Activated CD4-positive, alpha-beta memory T cell treated with anti-CD3 and anti-CD28 coated beads for 36 hours (primary cell): ENCODE measurements at regions not wholly inside any gene's neighbourhood (a gene's known extent, or its start where the extent isn't known, plus 50 kb on each side); places are given as distances from the start of the nearest gene placed in this dataset.

Source experiments
- CTCF ChIA-PET: fragments of 350-600 bp; sonication (Branson Sonifier 250); formaldehyde crosslinking; loops from one replicate; lab custom pipeline; 2021; ENCODE audit warnings: antibody characterized with exemption, inconsistent platforms; lab: Charles Lee
- POLR2A ChIA-PET: fragments of 350-600 bp; sonication (Branson Sonifier 250); formaldehyde crosslinking; loops from one replicate; lab custom pipeline; 2021; ENCODE audit warnings: antibody characterized with exemption; lab: Charles Lee
- DNase-seq: peaks from one replicate; pipeline ENCODE4 v3.0.0-alpha.2; 2020
- H3K27ac Mint-ChIP-seq: one replicate; pipeline ENCODE4 v1.8.0; 2021; ENCODE audit warnings: mixed read lengths
- H3K27me3 Mint-ChIP-seq: one replicate; pipeline ENCODE4 v1.8.0; 2021; ENCODE audit warnings: mixed read lengths
- H3K36me3 Mint-ChIP-seq: one replicate; pipeline ENCODE4 v1.8.0; 2021; ENCODE audit warnings: mixed read lengths
- H3K4me1 Mint-ChIP-seq: one replicate; pipeline ENCODE4 v1.8.0; 2021; ENCODE audit warnings: low read depth, mixed read lengths
- H3K4me3 Mint-ChIP-seq: one replicate; pipeline ENCODE4 v1.8.0; 2021; ENCODE audit warnings: mild to moderate bottlenecking, mixed read lengths
- H3K9me3 Mint-ChIP-seq: one replicate; pipeline ENCODE4 v1.8.0; 2021; ENCODE audit warnings: mixed read lengths
- intact Hi-C: fragments of 100-400 bp; cut with micrococcal nuclease; formaldehyde crosslinking; loops from one replicate; pipeline ENCODE4 v1.15.1; 2023

DNA sequence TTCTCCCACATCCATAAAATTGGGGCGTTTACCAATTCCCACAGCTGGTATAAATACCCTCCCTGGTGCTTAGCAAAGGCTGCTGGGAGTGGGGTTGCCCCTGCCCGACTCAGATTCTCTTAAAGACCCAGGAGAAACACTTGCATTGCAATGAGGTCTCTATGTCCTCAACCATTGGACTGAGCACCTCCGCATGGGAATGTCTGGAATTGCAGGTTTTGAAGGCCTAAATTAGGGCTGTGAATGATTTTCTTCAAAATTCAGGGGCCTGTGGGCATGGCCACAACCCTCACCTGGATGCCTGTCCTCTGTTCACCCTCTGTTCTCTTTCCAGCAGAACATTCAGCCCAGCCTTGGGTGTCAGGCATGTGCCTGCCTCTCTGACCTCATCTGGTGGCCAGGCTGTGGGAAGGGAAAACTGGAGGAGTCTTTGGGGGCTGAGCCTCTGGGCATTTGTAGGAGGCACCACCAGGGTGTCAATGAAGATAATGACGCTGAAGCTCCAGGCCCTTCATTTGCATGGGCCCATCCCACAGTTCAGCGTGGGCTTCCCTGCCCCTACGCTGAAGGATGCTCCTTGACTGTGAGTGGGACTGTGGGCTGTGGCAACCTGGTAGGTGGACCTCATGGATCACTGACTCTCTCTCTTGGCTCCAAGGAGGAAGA, 52.7 kb upstream of the MYEOV start:
- ChIA-PET CTCF (interaction anchor here (0.8 to 1.0 kb wide), 2 partner anchors 141 to 201 kb away, joined by 3 read pairs; no protein-coding TSS in a partner anchor), POLR2A (no interaction called here)
- Mint-ChIP-seq H3K4me1 (peaks cover 30% of the 10 kb centered on the region), H3K4me3 (no peak overlapping the region), H3K9me3 (no peaks in the 10 kb centered on the region), H3K36me3 (no peaks in the 10 kb centered on the region), H3K27me3 (peaks cover 3% of the 10 kb centered on the region), H3K27ac (no peak overlapping the region)
- intact Hi-C loops: no loop called here
- DNase-seq: no peak

DNA sequence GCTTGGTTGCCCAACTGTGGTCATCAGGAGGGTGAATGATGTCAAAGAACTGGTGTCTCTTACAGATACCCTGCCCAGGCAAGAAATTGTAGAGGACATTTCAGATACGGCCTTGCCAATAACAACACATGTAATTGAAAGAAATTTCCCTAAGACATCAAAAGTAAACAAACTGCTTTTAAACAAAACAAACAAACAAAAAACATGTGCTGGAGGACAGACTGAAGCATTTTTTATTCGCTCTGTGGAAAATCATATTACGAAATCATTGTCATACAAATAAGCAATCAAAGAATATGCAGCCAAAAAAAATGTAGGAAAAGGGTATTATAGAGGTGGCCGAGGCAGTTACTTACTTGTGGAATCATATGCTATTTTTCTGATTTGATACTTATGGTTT, 52.1 kb upstream of the MYEOV start:
- POLR2A ChIA-PET: no interaction called here
- Mint-ChIP-seq H3K9me3 (no peaks in the 10 kb centered on the region), H3K27me3 (no peaks in the 10 kb centered on the region), H3K4me3 (no peak overlapping the region), H3K27ac (no peak overlapping the region), H3K36me3 (no peaks in the 10 kb centered on the region), H3K4me1 (peaks cover 30% of the 10 kb centered on the region)
- CTCF ChIA-PET: no interaction called here
- no peak for DNase-seq
- intact Hi-C loops: no loop called here

DNA sequence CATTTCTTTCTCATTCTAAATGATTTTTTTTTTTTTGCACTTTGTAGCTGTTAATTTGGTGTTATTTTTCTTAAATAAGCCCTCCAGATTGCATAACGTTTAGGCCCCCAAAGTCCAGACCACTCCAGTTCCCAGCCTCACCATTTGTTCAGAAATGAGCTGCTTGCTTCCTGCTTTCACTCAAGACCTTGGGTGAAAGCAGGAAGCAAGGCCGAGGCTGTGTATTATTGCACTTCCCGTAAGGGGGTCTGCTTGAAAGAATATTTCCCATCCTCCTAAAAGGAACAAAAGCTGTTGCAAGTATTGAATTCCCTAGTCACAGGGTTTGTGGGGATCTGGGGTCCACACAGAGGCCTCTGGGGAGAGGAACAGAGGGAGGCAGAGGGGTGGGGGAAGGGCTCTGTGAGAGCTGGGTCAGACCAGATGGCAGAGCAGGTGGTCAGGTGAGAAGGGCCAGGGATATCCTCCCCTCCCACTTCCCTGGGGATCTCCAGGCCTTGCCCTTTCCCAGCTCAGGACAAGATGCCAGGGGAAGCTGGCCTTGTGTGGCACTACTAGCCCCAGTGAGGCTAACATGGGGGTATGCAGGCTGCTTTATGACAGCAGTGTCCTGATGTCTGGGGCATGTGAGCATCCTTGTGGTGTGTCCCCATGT, 51.6 kb upstream of the MYEOV start:
- ChIA-PET CTCF (no interaction called here), POLR2A (no interaction called here)
- intact Hi-C loops: no loop called here
- Mint-ChIP-seq H3K9me3 (no peaks in the 10 kb centered on the region), H3K36me3 (no peaks in the 10 kb centered on the region), H3K4me1 (peaks cover 30% of the 10 kb centered on the region), H3K27ac (no peak overlapping the region), H3K27me3 (no peaks in the 10 kb centered on the region), H3K4me3 (no peak overlapping the region)
- no peak for DNase-seq

- CTCF ChIA-PET: interaction anchor here (0.9 to 1.1 kb wide), 2 partner anchors 49 to 401 kb away, joined by 3 read pairs; no protein-coding TSS in a partner anchor
- H3K27ac Mint-ChIP-seq: no peak overlapping the region
- H3K4me3 Mint-ChIP-seq: no peak overlapping the region
- no peaks in the 10 kb centered on the region for H3K27me3 Mint-ChIP-seq
- H3K36me3 Mint-ChIP-seq: no peaks in the 10 kb centered on the region
- H3K4me1 Mint-ChIP-seq: peaks cover 20% of the 10 kb centered on the region
- no peak for DNase-seq
- intact Hi-C loops: no loop called here
- POLR2A ChIA-PET: no interaction called here
- no peaks in the 10 kb centered on the region for H3K9me3 Mint-ChIP-seq
Observed at GRCh38 chr11:69243496-69244200, 50.3 kb upstream of the MYEOV start.
